ENCODE measurements at regions not wholly inside any gene's neighbourhood (a gene's known extent, or its start where the extent isn't known, plus 50 kb on each side); places are given as distances from the start of the nearest gene placed in this dataset.

DNA sequence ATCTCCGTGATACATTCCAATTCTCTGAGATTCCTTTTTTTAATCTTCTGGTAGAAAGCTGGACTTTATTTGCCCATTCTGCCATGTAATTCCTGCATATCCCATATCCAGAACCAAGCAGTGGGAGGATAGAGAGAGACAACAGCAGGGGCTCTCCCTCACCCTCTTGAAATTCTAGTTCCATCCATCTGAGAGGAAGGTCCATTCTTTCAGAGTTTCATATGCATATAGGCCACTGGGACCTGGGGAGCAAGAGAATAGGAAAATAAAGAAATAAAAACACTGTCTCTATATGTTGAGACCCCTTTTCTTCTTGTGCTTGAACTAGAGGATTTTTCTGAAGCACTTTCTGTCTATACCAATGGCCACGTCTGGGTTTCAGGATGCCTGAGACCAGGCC lies 147.9 kb upstream of the STMND1 start:
- Histone ChIP-seq H3K4me1 (ENCODE audit: control insufficient read depth, insufficient read depth, low read length) (peaks cover 2% of the 10 kb centered on the region), H3K4me2 (ENCODE audit: low read depth, low read length) (no peak overlapping the region), H2BK15ac (ENCODE audit: low read depth, low read length) (no peak overlapping the region), H3K4me3 (ENCODE audit: insufficient read depth, low read depth, low read length) (no peak overlapping the region), H3K56ac (ENCODE audit: extremely low read depth, insufficient read depth, low read length) (no peak overlapping the region), H2AK9ac (replicated peaks; ENCODE audit: low read depth, low read length, poor library complexity) (no peak overlapping the region), H2BK5ac (ENCODE audit: low read depth, low read length, poor library complexity, severe bottlenecking) (no peak overlapping the region), H3K14ac (replicated peaks; ENCODE audit: low read depth, low read length) (no peak overlapping the region), H3K9me1 (ENCODE audit: insufficient read depth, low read length) (no peaks in the 10 kb centered on the region), H3K9ac (ENCODE audit: low read depth, low read length) (no peak overlapping the region), H2BK20ac (ENCODE audit: low read depth, low read length) (no peak overlapping the region), H4K5ac (ENCODE audit: low read depth, low read length) (no peak overlapping the region), H3K9me3 (ENCODE audit: control insufficient read depth, insufficient read depth, low read length) (no peaks in the 10 kb centered on the region), H4K20me1 (ENCODE audit: insufficient read depth, low read length) (no peaks in the 10 kb centered on the region), H2AK5ac (ENCODE audit: low read depth, low read length) (no peak overlapping the region), H3K79me1 (ENCODE audit: low read depth in 1 of 2, low read length in 2 of 2) (no peaks in the 10 kb centered on the region), H3K36me3 (ENCODE audit: control insufficient read depth, insufficient read depth, low read length) (no peaks in the 10 kb centered on the region), H4K91ac (ENCODE audit: insufficient read depth, low read depth, low read length) (no peak overlapping the region), H2AFZ (replicated peaks; ENCODE audit: low read length, poor library complexity) (no peak overlapping the region), H3K23ac (ENCODE audit: low read depth, low read length) (no peak overlapping the region), H3K18ac (ENCODE audit: low read depth, low read length) (no peak overlapping the region), H4K8ac (ENCODE audit: low read depth in 2 of 2, low read length in 2 of 2) (no peak overlapping the region), H3K27me3 (ENCODE audit: control insufficient read depth, insufficient read depth, low read length) (no peaks in the 10 kb centered on the region), H3K27ac (ENCODE audit: insufficient read depth, low read length) (no peak overlapping the region), H2BK120ac (ENCODE audit: low read depth, low read length) (no peak overlapping the region; the same call in 1 of the 2 replicates), H3K4ac (ENCODE audit: low read depth, low read length) (no peak overlapping the region)
- ATAC-seq (ENCODE audit: low read depth) (no peak), DNase-seq (no peak)
- dilution Hi-C loops (cut with HindIII; ENCODE audit: low sequenced_read_pairs, unreplicated experiment) = no loop called here
- intact Hi-C loops (cut with micrococcal nuclease) = no loop called here
- POLR2A ChIA-PET (ENCODE audit: unreplicated experiment) = no interaction called here
- WGBS, 2 experiments (ENCODE audit: extremely low coverage in 2 of 2, insufficient read length in 1 of 2) = no CpG with 5 or more reads among the region's 2 CpGs
- CTCF ChIA-PET = no interaction called here
- BruUV-seq (replicated peaks) = no TSS peak
- TF ChIP-seq MXI1 (IDR thresholded peaks at IDR 0.05; ENCODE audit: borderline replicate concordance, low read depth, low read length) (no peak), RCOR1 (IDR thresholded peaks at IDR 0.05; ENCODE audit: insufficient replicate concordance, low read length) (no peak), FOS (IDR thresholded peaks at IDR 0.05; ENCODE audit: low read depth, low read length) (no peak), MAFK (IDR thresholded peaks at IDR 0.05; ENCODE audit: low read depth, low read length) (no peak), SMC3 (IDR thresholded peaks at IDR 0.05; ENCODE audit: low read depth, low read length) (no peak), RFX5 (IDR thresholded peaks at IDR 0.05; ENCODE audit: low read depth, low read length) (no peak), BHLHE40 (IDR thresholded peaks at IDR 0.05; ENCODE audit: low read depth, low read length) (no peak), RAD21 (IDR thresholded peaks at IDR 0.05; ENCODE audit: low read length) (no peak), CEBPB (IDR thresholded peaks at IDR 0.05; ENCODE audit: low read depth, low read length) (no peak), NFE2L2 (IDR thresholded peaks at IDR 0.05; ENCODE audit: low read depth, low read length) (no peak), CHD1 (IDR thresholded peaks at IDR 0.05; ENCODE audit: low read depth, low read length) (no peak), POLR2A (IDR thresholded peaks at IDR 0.05; ENCODE audit: low read depth, low read length) (no peak), MAZ (IDR thresholded peaks at IDR 0.05; ENCODE audit: borderline replicate concordance, low read depth, low read length) (no peak)
- TF ChIP-seq, protein P1, sequence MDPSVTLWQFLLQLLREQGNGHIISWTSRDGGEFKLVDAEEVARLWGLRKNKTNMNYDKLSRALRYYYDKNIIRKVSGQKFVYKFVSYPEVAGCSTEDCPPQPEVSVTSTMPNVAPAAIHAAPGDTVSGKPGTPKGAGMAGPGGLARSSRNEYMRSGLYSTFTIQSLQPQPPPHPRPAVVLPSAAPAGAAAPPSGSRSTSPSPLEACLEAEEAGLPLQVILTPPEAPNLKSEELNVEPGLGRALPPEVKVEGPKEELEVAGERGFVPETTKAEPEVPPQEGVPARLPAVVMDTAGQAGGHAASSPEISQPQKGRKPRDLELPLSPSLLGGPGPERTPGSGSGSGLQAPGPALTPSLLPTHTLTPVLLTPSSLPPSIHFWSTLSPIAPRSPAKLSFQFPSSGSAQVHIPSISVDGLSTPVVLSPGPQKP (IDR thresholded peaks at IDR 0.05; ENCODE audit: borderline replicate concordance, low read depth, low read length) = no peak
- TF ChIP-seq, protein P2, sequence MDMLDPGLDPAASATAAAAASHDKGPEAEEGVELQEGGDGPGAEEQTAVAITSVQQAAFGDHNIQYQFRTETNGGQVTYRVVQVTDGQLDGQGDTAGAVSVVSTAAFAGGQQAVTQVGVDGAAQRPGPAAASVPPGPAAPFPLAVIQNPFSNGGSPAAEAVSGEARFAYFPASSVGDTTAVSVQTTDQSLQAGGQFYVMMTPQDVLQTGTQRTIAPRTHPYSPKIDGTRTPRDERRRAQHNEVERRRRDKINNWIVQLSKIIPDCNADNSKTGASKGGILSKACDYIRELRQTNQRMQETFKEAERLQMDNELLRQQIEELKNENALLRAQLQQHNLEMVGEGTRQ (IDR thresholded peaks at IDR 0.05; ENCODE audit: low read depth, low read length) = no peak
- TF ChIP-seq, protein P3, sequence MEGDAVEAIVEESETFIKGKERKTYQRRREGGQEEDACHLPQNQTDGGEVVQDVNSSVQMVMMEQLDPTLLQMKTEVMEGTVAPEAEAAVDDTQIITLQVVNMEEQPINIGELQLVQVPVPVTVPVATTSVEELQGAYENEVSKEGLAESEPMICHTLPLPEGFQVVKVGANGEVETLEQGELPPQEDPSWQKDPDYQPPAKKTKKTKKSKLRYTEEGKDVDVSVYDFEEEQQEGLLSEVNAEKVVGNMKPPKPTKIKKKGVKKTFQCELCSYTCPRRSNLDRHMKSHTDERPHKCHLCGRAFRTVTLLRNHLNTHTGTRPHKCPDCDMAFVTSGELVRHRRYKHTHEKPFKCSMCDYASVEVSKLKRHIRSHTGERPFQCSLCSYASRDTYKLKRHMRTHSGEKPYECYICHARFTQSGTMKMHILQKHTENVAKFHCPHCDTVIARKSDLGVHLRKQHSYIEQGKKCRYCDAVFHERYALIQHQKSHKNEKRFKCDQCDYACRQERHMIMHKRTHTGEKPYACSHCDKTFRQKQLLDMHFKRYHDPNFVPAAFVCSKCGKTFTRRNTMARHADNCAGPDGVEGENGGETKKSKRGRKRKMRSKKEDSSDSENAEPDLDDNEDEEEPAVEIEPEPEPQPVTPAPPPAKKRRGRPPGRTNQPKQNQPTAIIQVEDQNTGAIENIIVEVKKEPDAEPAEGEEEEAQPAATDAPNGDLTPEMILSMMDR (conservative IDR thresholded peaks at IDR 0.05; ENCODE audit: low read depth, low read length) = no peak
- in situ Hi-C loops (cut with MboI; ENCODE audit: low sequenced_read_pairs) = no loop called here
